ENCODE measurements at regions not wholly inside any gene's neighbourhood (a gene's known extent, or its start where the extent isn't known, plus 50 kb on each side); places are given as distances from the start of the nearest gene placed in this dataset.
A peak's percentile ranks its signal among the peaks of the same experiment; 100 is the strongest.

GRCh38 chr18:43606795-43607194 lies 329.5 kb upstream of the SYT4 start:
- H3K36me3 Mint-ChIP-seq: no peaks in the 10 kb centered on the region

GRCh38 chr18:43620936-43621335 lies 343.6 kb upstream of the SYT4 start:
- no peak for DNase-seq (ENCODE audit: extremely low spot score, unreplicated experiment)
- peaks cover 6% of the 10 kb centered on the region for H3K27me3 Mint-ChIP-seq
- peak; percentile 85 for TF ChIP-seq CTCF (conservative IDR thresholded peaks at IDR 0.05)
- H3K36me3 Mint-ChIP-seq: no peaks in the 10 kb centered on the region
- H3K27ac Mint-ChIP-seq: no peak overlapping the region
- H3K4me1 Mint-ChIP-seq (ENCODE audit: unreplicated experiment): peaks cover 7% of the 10 kb centered on the region
- no peaks in the 10 kb centered on the region for H3K9me3 Mint-ChIP-seq
- H3K4me3 Mint-ChIP-seq: no peak overlapping the region

More at GRCh38 chr18:43606795-43607194, 329.5 kb upstream of the SYT4 start:
- Mint-ChIP-seq H3K4me1 (ENCODE audit: unreplicated experiment) (no peaks in the 10 kb centered on the region), H3K27me3 (no peaks in the 10 kb centered on the region), H3K9me3 (peaks cover 13% of the 10 kb centered on the region), H3K27ac (no peak overlapping the region), H3K4me3 (no peak overlapping the region)
- TF ChIP-seq CTCF (conservative IDR thresholded peaks at IDR 0.05): no peak
- no peak for DNase-seq (ENCODE audit: extremely low spot score, unreplicated experiment)

GRCh38 chr18:43622024-43622423 lies 344.7 kb upstream of the SYT4 start:
- peaks cover 6% of the 10 kb centered on the region for H3K27me3 Mint-ChIP-seq
- no peak for TF ChIP-seq CTCF (conservative IDR thresholded peaks at IDR 0.05)
- no peak for DNase-seq (ENCODE audit: extremely low spot score, unreplicated experiment)
- no peaks in the 10 kb centered on the region for H3K36me3 Mint-ChIP-seq
- H3K27ac Mint-ChIP-seq: no peak overlapping the region
- H3K4me1 Mint-ChIP-seq (ENCODE audit: unreplicated experiment): peaks cover 14% of the 10 kb centered on the region
- H3K9me3 Mint-ChIP-seq: no peaks in the 10 kb centered on the region
- H3K4me3 Mint-ChIP-seq: no peak overlapping the region

GRCh38 chr18:43625582-43625981 lies 348.3 kb upstream of the SYT4 start:
- H3K27ac Mint-ChIP-seq: no peak overlapping the region
- H3K4me1 Mint-ChIP-seq (ENCODE audit: unreplicated experiment): peaks cover 28% of the 10 kb centered on the region
- peaks cover 6% of the 10 kb centered on the region for H3K27me3 Mint-ChIP-seq
- peaks cover 4% of the 10 kb centered on the region for H3K9me3 Mint-ChIP-seq
- H3K4me3 Mint-ChIP-seq: no peak overlapping the region
- no peaks in the 10 kb centered on the region for H3K36me3 Mint-ChIP-seq
- no peak for TF ChIP-seq CTCF (conservative IDR thresholded peaks at IDR 0.05)
- DNase-seq (ENCODE audit: extremely low spot score, unreplicated experiment): no peak

- peak overlapping the region; percentile 32 for H3K27ac Mint-ChIP-seq
- H3K4me1 Mint-ChIP-seq (ENCODE audit: unreplicated experiment): peaks cover 21% of the 10 kb centered on the region
- DNase-seq (ENCODE audit: extremely low spot score, unreplicated experiment): no peak
- peaks cover 4% of the 10 kb centered on the region for H3K27me3 Mint-ChIP-seq
- H3K36me3 Mint-ChIP-seq: no peaks in the 10 kb centered on the region
- H3K4me3 Mint-ChIP-seq: peak overlapping the region; percentile 4
- no peak for TF ChIP-seq CTCF (conservative IDR thresholded peaks at IDR 0.05)
- H3K9me3 Mint-ChIP-seq: peaks cover 4% of the 10 kb centered on the region
Measured at GRCh38 chr18:43627848-43628530, 350.7 kb upstream of the SYT4 start.
